ENCODE measurements at regions not wholly inside any gene's neighbourhood (a gene's known extent, or its start where the extent isn't known, plus 50 kb on each side); places are given as distances from the start of the nearest gene placed in this dataset.
"Not testable (repeated sequence)": the region's sequence is repeated elsewhere in the genome, so short reads cannot be mapped to it uniquely, and the experiment has no call there.

DNA sequence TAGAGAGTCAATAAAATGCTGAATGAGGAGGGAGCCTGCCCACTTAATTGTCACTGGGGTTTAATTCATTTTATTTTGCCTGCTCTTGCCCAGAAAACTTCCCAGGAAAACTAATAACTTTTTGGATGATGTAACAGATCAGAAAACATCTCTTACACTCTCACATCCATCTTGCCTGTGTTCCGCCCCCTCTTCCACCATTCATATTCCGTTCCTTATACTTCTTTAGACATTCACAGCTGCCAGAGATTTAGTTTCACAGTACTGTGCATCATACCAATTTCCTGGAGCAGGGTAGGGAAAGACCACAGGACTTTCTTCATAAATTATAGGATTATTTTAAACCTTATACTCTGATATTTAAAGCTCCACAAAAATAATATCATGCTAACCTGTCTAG lies 776.1 kb upstream of the SOX11 start:
- TF ChIP-seq, protein P1, sequence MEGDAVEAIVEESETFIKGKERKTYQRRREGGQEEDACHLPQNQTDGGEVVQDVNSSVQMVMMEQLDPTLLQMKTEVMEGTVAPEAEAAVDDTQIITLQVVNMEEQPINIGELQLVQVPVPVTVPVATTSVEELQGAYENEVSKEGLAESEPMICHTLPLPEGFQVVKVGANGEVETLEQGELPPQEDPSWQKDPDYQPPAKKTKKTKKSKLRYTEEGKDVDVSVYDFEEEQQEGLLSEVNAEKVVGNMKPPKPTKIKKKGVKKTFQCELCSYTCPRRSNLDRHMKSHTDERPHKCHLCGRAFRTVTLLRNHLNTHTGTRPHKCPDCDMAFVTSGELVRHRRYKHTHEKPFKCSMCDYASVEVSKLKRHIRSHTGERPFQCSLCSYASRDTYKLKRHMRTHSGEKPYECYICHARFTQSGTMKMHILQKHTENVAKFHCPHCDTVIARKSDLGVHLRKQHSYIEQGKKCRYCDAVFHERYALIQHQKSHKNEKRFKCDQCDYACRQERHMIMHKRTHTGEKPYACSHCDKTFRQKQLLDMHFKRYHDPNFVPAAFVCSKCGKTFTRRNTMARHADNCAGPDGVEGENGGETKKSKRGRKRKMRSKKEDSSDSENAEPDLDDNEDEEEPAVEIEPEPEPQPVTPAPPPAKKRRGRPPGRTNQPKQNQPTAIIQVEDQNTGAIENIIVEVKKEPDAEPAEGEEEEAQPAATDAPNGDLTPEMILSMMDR (IDR thresholded peaks at IDR 0.05; ENCODE audit: low read depth, low read length, missing control alignments): no peak
- no peak overlapping the region for H3K4me3 ChIP-seq (replicated peaks; ENCODE audit: low read depth, low read length)
- DNase-seq (ENCODE audit: extremely low read depth, low read depth): no peak

DNA sequence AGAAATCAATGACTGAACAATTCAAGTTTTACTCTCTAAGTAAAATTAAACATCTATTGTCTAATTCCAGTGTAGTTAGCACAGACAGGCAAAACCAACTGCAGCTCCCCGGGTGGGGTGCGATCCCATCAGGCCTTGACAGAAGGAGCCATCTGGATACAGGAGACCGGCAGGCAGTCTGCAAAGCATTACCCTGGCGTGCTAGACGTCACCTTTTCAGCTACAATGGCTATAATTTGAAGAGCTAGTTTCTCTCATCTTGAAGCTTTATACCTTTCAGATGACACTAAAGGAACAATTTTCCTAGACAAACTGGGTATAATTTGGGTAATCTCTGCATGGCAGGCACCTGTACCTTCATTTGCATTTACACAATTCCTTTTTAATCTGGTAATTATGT lies 761.5 kb upstream of the SOX11 start:
- H3K4me3 ChIP-seq (replicated peaks; ENCODE audit: low read depth, low read length): no peak overlapping the region
- TF ChIP-seq, protein P1 (IDR thresholded peaks at IDR 0.05; ENCODE audit: low read depth, low read length, missing control alignments): no peak
- DNase-seq (ENCODE audit: extremely low read depth, low read depth): no peak

DNA sequence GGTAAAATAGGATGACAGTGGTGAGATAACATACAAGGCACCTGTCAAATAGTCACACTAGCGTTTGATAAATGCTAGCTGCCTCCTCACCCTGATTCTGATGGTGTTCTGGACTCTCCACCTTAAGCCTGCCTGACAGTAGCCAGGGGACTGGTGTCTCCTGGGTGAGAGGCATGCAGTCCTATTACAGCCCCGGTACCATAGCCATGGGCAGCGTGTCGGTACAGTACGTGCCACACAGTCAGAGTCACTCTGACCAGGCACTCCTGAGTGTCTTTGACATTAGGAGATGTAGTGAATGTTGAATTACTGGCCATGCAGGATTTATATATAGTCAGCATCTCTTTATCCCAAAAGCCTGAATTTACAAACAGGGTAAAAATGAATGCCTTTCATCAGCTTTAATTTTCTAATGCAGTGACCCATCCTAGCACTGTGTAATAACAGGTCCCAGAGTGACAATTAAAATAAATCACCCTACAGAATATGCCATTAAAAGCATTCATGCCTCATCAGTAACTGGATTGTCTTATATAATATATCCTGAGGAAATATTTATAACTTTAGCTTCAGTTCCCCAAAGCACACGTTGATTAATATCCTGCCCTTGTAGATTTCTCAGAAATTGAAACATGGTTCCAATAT lies 760.3 kb upstream of the SOX11 start:
- H3K4me3 ChIP-seq (replicated peaks; ENCODE audit: low read depth, low read length): no peak overlapping the region
- DNase-seq (ENCODE audit: extremely low read depth, low read depth): no peak
- TF ChIP-seq, protein P1 (IDR thresholded peaks at IDR 0.05; ENCODE audit: low read depth, low read length, missing control alignments): no peak

DNA sequence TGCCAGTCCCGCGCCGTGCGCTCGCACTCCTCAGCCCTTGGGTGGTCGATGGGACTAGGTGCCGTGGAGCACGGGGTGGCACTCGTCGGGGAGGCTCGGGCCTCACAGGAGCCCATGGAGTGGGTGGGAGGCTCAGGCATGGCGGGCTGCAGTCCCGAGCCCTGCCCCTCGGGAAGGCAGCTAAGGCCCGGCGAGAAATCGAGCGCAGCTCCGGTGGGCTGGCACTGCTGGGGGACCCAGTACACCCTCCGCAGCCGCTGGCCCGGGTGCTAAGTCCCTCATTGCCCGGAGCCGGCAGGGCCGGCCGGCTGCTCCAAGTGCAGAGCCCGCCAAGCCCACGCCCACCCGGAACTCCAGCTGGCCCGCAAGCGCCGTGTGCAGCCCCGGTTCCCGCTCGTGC lies 756.9 kb upstream of the SOX11 start:
- not testable (repeated sequence) for DNase-seq (ENCODE audit: extremely low read depth, low read depth); H3K4me3 ChIP-seq (replicated peaks; ENCODE audit: low read depth, low read length)

DNA sequence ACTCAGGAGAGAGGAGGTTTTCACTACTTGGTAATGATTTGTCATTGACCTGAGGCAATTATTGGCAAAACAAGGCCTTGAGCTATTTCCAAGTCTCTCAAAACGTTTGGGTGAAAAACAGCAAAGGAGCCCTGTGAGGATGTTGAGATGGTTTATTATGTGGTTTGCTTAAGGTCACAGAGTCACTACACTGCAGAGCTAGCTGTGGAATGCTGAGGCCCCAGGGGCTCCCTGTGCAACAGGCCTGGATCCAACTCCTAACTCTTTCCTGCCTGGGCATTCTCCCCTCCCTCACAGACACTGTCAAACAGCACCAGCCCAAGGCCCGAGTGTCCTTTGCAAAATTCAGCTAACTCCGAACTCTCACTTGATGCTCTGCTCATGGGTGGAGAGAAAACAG lies 754.6 kb upstream of the SOX11 start:
- H3K4me3 ChIP-seq (replicated peaks; ENCODE audit: low read depth, low read length): no peak overlapping the region
- DNase-seq (ENCODE audit: extremely low read depth, low read depth): no peak
- TF ChIP-seq, protein P1 (IDR thresholded peaks at IDR 0.05; ENCODE audit: low read depth, low read length, missing control alignments): no peak

DNA sequence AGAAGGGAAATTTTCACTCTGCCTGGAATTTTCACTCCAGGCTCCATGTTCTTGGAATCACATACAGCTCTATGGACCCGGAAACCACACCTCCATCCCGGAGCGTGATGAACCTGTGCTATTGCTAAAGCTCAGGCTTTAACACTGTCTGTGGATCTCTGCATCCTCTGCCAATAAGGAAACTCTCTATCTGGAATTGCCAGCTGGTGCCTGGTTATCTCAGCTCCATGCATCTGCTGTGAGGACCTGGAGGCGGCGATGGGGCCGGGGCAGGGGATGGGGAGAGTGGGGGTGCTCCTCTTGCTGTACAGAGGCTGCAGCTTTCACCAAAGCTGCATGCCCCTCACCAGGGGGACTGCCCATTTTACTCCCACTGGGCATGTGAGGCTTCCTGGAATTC lies 754.0 kb upstream of the SOX11 start:
- DNase-seq (ENCODE audit: extremely low read depth, low read depth): no peak
- no peak overlapping the region for H3K4me3 ChIP-seq (replicated peaks; ENCODE audit: low read depth, low read length)
- TF ChIP-seq, protein P1 (IDR thresholded peaks at IDR 0.05; ENCODE audit: low read depth, low read length, missing control alignments): no peak

DNA sequence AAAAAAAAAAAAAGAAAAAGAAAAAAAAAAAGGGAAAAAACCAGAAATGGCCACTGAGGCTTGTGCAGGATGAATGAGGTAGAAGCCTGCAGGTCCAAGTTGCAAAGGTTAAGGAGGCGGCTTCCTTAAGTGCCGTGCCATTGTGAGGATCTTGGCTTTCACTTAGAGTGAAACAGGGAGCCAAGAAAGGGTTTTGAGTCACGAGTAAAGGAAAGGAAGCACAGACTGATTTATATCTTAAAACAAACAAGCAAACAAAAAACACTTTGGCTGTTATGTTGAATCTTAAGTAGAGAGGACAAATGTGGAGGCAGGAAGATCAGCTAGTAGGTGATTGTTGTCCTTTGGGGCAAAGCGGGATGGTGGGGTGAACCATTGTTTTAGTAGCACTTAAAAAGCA lies 749.7 kb upstream of the SOX11 start:
- TF ChIP-seq, protein P1 (IDR thresholded peaks at IDR 0.05; ENCODE audit: low read depth, low read length, missing control alignments): no peak
- no peak overlapping the region for H3K4me3 ChIP-seq (replicated peaks; ENCODE audit: low read depth, low read length)
- no peak for DNase-seq (ENCODE audit: extremely low read depth, low read depth)

Data from HFF-Myc (cell line).